ENCODE measurements at regions not wholly inside any gene's neighbourhood (a gene's known extent, or its start where the extent isn't known, plus 50 kb on each side); places are given as distances from the start of the nearest gene placed in this dataset.
A peak's percentile ranks its signal among the peaks of the same experiment; 100 is the strongest.

DNA sequence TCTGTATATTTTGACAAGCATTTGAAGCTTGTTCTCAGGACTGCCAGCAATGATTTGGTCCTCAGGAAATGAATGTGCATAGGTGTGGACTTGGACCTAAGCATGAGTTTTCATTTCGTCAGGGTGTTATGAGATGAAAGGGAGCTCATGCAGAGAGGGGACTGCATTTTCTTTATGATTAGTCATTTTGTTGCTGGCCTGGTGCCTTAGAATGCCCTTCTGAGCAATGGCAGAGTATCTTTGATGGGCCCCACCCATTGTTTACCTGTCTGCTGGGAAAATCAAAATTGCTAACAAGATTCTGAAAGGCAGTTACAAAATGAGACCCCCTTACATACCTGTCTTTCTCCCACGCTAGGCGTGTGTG is 51.5 kb upstream of the MTHFD1L start:
- Histone ChIP-seq H2AFZ (ENCODE audit: low read length) (peak overlapping the region; percentile 4; the same call in 1 of the 2 replicates), H3K27me3 (ENCODE audit: low read length) (no peaks in the 10 kb centered on the region), H3K9me2 (replicated peaks; ENCODE audit: low read length) (no peaks in the 10 kb centered on the region), H3K9me3 (ENCODE audit: low read length) (no peaks in the 10 kb centered on the region), H3K4me3 (ENCODE audit: low read length) (peak overlapping the region; percentile 51), H3K36me3 (ENCODE audit: low read depth, low read length) (no peaks in the 10 kb centered on the region), H3K27ac (ENCODE audit: low read length) (peak overlapping the region; percentile 97), H3F3A (ENCODE audit: low read length, unreplicated experiment) (no peaks in the 10 kb centered on the region), H3K4me1 (ENCODE audit: insufficient read depth, low read length) (peaks cover 28% of the 10 kb centered on the region), H3K4me2 (ENCODE audit: low read length) (peak overlapping the region; percentile 77), H3K9ac (ENCODE audit: low read length) (peak overlapping the region; percentile 75), H4K20me1 (ENCODE audit: low read length) (no peaks in the 10 kb centered on the region), H3K79me2 (ENCODE audit: low read length) (no peaks in the 10 kb centered on the region)
- CTCF ChIA-PET = interaction anchor here (0.6 to 1.2 kb wide), 2 partner anchors 396 to 951 kb away, joined by 3 to 16 read pairs; no protein-coding TSS in a partner anchor
- BruUV-seq (replicated peaks) = no TSS peak
- peak; percentile 80 for ATAC-seq
- POLR2A ChIA-PET (ENCODE audit: unreplicated experiment) = interaction anchor here (0.5 kb wide), 1 partner anchor 119 kb away, joined by 4 read pairs; no protein-coding TSS in a partner anchor
- intact Hi-C loops (cut with micrococcal nuclease) = loop anchor here (2.0 kb wide), 2 partner anchors 735 to 743 kb away; no protein-coding TSS in a partner anchor
- DNase-seq = peak; percentile 87
- TF ChIP-seq, protein P1, sequence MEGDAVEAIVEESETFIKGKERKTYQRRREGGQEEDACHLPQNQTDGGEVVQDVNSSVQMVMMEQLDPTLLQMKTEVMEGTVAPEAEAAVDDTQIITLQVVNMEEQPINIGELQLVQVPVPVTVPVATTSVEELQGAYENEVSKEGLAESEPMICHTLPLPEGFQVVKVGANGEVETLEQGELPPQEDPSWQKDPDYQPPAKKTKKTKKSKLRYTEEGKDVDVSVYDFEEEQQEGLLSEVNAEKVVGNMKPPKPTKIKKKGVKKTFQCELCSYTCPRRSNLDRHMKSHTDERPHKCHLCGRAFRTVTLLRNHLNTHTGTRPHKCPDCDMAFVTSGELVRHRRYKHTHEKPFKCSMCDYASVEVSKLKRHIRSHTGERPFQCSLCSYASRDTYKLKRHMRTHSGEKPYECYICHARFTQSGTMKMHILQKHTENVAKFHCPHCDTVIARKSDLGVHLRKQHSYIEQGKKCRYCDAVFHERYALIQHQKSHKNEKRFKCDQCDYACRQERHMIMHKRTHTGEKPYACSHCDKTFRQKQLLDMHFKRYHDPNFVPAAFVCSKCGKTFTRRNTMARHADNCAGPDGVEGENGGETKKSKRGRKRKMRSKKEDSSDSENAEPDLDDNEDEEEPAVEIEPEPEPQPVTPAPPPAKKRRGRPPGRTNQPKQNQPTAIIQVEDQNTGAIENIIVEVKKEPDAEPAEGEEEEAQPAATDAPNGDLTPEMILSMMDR (conservative IDR thresholded peaks at IDR 0.05; ENCODE audit: low read depth, low read length) = no peak
- TF ChIP-seq EZH2phosphoT487 (IDR thresholded peaks at IDR 0.05; ENCODE audit: borderline replicate concordance, low read length) (no peak), EZH2 (IDR thresholded peaks at IDR 0.05; ENCODE audit: low read length, unreplicated experiment) (no peak)

Measured in PC-3 (cell line).